ENCODE measurements at regions not wholly inside any gene's neighbourhood (a gene's known extent, or its start where the extent isn't known, plus 50 kb on each side); places are given as distances from the start of the nearest gene placed in this dataset.

- Histone ChIP-seq H3K36me3 (ENCODE audit: control insufficient read depth, insufficient read depth, low read length) (no peaks in the 10 kb centered on the region), H3K9me3 (ENCODE audit: control insufficient read depth, insufficient read depth, low read length) (no peaks in the 10 kb centered on the region)
Observed at GRCh38 chr10:108412323-108412722, 1247.8 kb upstream of the SORCS1 start.

GRCh38 chr10:108411894-108412293, 1247.4 kb upstream of the SORCS1 start:
- no peaks in the 10 kb centered on the region for H3K27me3 ChIP-seq (ENCODE audit: control insufficient read depth, insufficient read depth, low read length)
- H3K4me3 ChIP-seq (ENCODE audit: low read depth, low read length), result no peak overlapping the region
- no peaks in the 10 kb centered on the region for H3K4me1 ChIP-seq (ENCODE audit: control insufficient read depth, insufficient read depth, low read length)
- H3K36me3 ChIP-seq (ENCODE audit: control insufficient read depth, insufficient read depth, low read length), result no peaks in the 10 kb centered on the region
- H3K9ac ChIP-seq (ENCODE audit: low read depth, low read length), result no peak overlapping the region
- H3K9me3 ChIP-seq (ENCODE audit: control insufficient read depth, insufficient read depth, low read length), result no peaks in the 10 kb centered on the region

More at GRCh38 chr10:108412323-108412722, 1247.8 kb upstream of the SORCS1 start:
- Histone ChIP-seq H3K27me3 (ENCODE audit: control insufficient read depth, insufficient read depth, low read length) (no peaks in the 10 kb centered on the region), H3K4me1 (ENCODE audit: control insufficient read depth, insufficient read depth, low read length) (no peaks in the 10 kb centered on the region), H3K4me3 (ENCODE audit: low read depth, low read length) (no peak overlapping the region), H3K9ac (ENCODE audit: low read depth, low read length) (no peak overlapping the region)

- Histone ChIP-seq H3K9ac (ENCODE audit: low read depth, low read length) (no peak overlapping the region), H3K4me3 (ENCODE audit: low read depth, low read length) (no peak overlapping the region), H3K27me3 (ENCODE audit: control insufficient read depth, insufficient read depth, low read length) (no peaks in the 10 kb centered on the region), H3K4me1 (ENCODE audit: control insufficient read depth, insufficient read depth, low read length) (no peaks in the 10 kb centered on the region), H3K36me3 (ENCODE audit: control insufficient read depth, insufficient read depth, low read length) (no peaks in the 10 kb centered on the region), H3K9me3 (ENCODE audit: control insufficient read depth, insufficient read depth, low read length) (no peaks in the 10 kb centered on the region)
Observed at GRCh38 chr10:108411206-108411605, 1246.7 kb upstream of the SORCS1 start.

GRCh38 chr10:108410236-108410635, 1245.7 kb upstream of the SORCS1 start:
- no peak overlapping the region for H3K9ac ChIP-seq (ENCODE audit: low read depth, low read length)
- no peaks in the 10 kb centered on the region for H3K4me1 ChIP-seq (ENCODE audit: control insufficient read depth, insufficient read depth, low read length)
- no peaks in the 10 kb centered on the region for H3K36me3 ChIP-seq (ENCODE audit: control insufficient read depth, insufficient read depth, low read length)
- no peaks in the 10 kb centered on the region for H3K9me3 ChIP-seq (ENCODE audit: control insufficient read depth, insufficient read depth, low read length)
- H3K27me3 ChIP-seq (ENCODE audit: control insufficient read depth, insufficient read depth, low read length), result no peaks in the 10 kb centered on the region
- H3K4me3 ChIP-seq (ENCODE audit: low read depth, low read length), result no peak overlapping the region

- H3K9ac ChIP-seq (ENCODE audit: low read depth, low read length), result no peak overlapping the region
- H3K4me3 ChIP-seq (ENCODE audit: low read depth, low read length), result no peak overlapping the region
- no peaks in the 10 kb centered on the region for H3K36me3 ChIP-seq (ENCODE audit: control insufficient read depth, insufficient read depth, low read length)
- H3K4me1 ChIP-seq (ENCODE audit: control insufficient read depth, insufficient read depth, low read length), result no peaks in the 10 kb centered on the region
- no peaks in the 10 kb centered on the region for H3K27me3 ChIP-seq (ENCODE audit: control insufficient read depth, insufficient read depth, low read length)
- H3K9me3 ChIP-seq (ENCODE audit: control insufficient read depth, insufficient read depth, low read length), result no peaks in the 10 kb centered on the region
Observed at GRCh38 chr10:108409306-108409705, 1244.8 kb upstream of the SORCS1 start.

GRCh38 chr10:108404155-108404554, 1239.6 kb upstream of the SORCS1 start:
- Histone ChIP-seq H3K27me3 (ENCODE audit: control insufficient read depth, insufficient read depth, low read length) (no peaks in the 10 kb centered on the region), H3K9ac (ENCODE audit: low read depth, low read length) (no peak overlapping the region), H3K36me3 (ENCODE audit: control insufficient read depth, insufficient read depth, low read length) (no peaks in the 10 kb centered on the region), H3K4me3 (ENCODE audit: low read depth, low read length) (no peak overlapping the region), H3K4me1 (ENCODE audit: control insufficient read depth, insufficient read depth, low read length) (peaks cover 2% of the 10 kb centered on the region), H3K9me3 (ENCODE audit: control insufficient read depth, insufficient read depth, low read length) (no peaks in the 10 kb centered on the region)

- Histone ChIP-seq H3K36me3 (ENCODE audit: control insufficient read depth, insufficient read depth, low read length) (no peaks in the 10 kb centered on the region), H3K4me3 (ENCODE audit: low read depth, low read length) (no peak overlapping the region), H3K9me3 (ENCODE audit: control insufficient read depth, insufficient read depth, low read length) (no peaks in the 10 kb centered on the region), H3K9ac (ENCODE audit: low read depth, low read length) (no peak overlapping the region), H3K27me3 (ENCODE audit: control insufficient read depth, insufficient read depth, low read length) (no peaks in the 10 kb centered on the region), H3K4me1 (ENCODE audit: control insufficient read depth, insufficient read depth, low read length) (peaks cover 2% of the 10 kb centered on the region)
Observed at GRCh38 chr10:108399465-108399864, 1235.0 kb upstream of the SORCS1 start.

GRCh38 chr10:108393089-108393488, 1228.6 kb upstream of the SORCS1 start:
- H3K9ac ChIP-seq (ENCODE audit: low read depth, low read length), result no peak overlapping the region
- no peaks in the 10 kb centered on the region for H3K36me3 ChIP-seq (ENCODE audit: control insufficient read depth, insufficient read depth, low read length)
- no peaks in the 10 kb centered on the region for H3K27me3 ChIP-seq (ENCODE audit: control insufficient read depth, insufficient read depth, low read length)
- H3K4me1 ChIP-seq (ENCODE audit: control insufficient read depth, insufficient read depth, low read length), result no peaks in the 10 kb centered on the region
- H3K4me3 ChIP-seq (ENCODE audit: low read depth, low read length), result no peak overlapping the region
- no peaks in the 10 kb centered on the region for H3K9me3 ChIP-seq (ENCODE audit: control insufficient read depth, insufficient read depth, low read length)

GRCh38 chr10:108392286-108392685, 1227.8 kb upstream of the SORCS1 start:
- H3K27me3 ChIP-seq (ENCODE audit: control insufficient read depth, insufficient read depth, low read length), result no peaks in the 10 kb centered on the region
- H3K9ac ChIP-seq (ENCODE audit: low read depth, low read length), result no peak overlapping the region
- H3K4me1 ChIP-seq (ENCODE audit: control insufficient read depth, insufficient read depth, low read length), result no peaks in the 10 kb centered on the region
- no peaks in the 10 kb centered on the region for H3K9me3 ChIP-seq (ENCODE audit: control insufficient read depth, insufficient read depth, low read length)
- no peaks in the 10 kb centered on the region for H3K36me3 ChIP-seq (ENCODE audit: control insufficient read depth, insufficient read depth, low read length)
- no peak overlapping the region for H3K4me3 ChIP-seq (ENCODE audit: low read depth, low read length)

GRCh38 chr10:108388706-108389105, 1224.2 kb upstream of the SORCS1 start:
- Histone ChIP-seq H3K4me1 (ENCODE audit: control insufficient read depth, insufficient read depth, low read length) (no peaks in the 10 kb centered on the region), H3K9me3 (ENCODE audit: control insufficient read depth, insufficient read depth, low read length) (no peaks in the 10 kb centered on the region), H3K36me3 (ENCODE audit: control insufficient read depth, insufficient read depth, low read length) (no peaks in the 10 kb centered on the region), H3K4me3 (ENCODE audit: low read depth, low read length) (no peak overlapping the region), H3K9ac (ENCODE audit: low read depth, low read length) (no peak overlapping the region), H3K27me3 (ENCODE audit: control insufficient read depth, insufficient read depth, low read length) (no peaks in the 10 kb centered on the region)

GRCh38 chr10:108385963-108386362, 1221.5 kb upstream of the SORCS1 start:
- Histone ChIP-seq H3K4me3 (ENCODE audit: low read depth, low read length) (no peak overlapping the region), H3K36me3 (ENCODE audit: control insufficient read depth, insufficient read depth, low read length) (no peaks in the 10 kb centered on the region), H3K4me1 (ENCODE audit: control insufficient read depth, insufficient read depth, low read length) (no peaks in the 10 kb centered on the region), H3K9me3 (ENCODE audit: control insufficient read depth, insufficient read depth, low read length) (no peaks in the 10 kb centered on the region), H3K9ac (ENCODE audit: low read depth, low read length) (no peak overlapping the region), H3K27me3 (ENCODE audit: control insufficient read depth, insufficient read depth, low read length) (no peaks in the 10 kb centered on the region)

GRCh38 chr10:108384378-108384777, 1219.9 kb upstream of the SORCS1 start:
- Histone ChIP-seq H3K36me3 (ENCODE audit: control insufficient read depth, insufficient read depth, low read length) (no peaks in the 10 kb centered on the region), H3K4me1 (ENCODE audit: control insufficient read depth, insufficient read depth, low read length) (no peaks in the 10 kb centered on the region), H3K27me3 (ENCODE audit: control insufficient read depth, insufficient read depth, low read length) (no peaks in the 10 kb centered on the region), H3K4me3 (ENCODE audit: low read depth, low read length) (no peak overlapping the region), H3K9ac (ENCODE audit: low read depth, low read length) (no peak overlapping the region), H3K9me3 (ENCODE audit: control insufficient read depth, insufficient read depth, low read length) (no peaks in the 10 kb centered on the region)

GRCh38 chr10:108378779-108379178, 1214.3 kb upstream of the SORCS1 start:
- H3K9me3 ChIP-seq (ENCODE audit: control insufficient read depth, insufficient read depth, low read length), result no peaks in the 10 kb centered on the region
- H3K27me3 ChIP-seq (ENCODE audit: control insufficient read depth, insufficient read depth, low read length), result no peaks in the 10 kb centered on the region
- no peaks in the 10 kb centered on the region for H3K36me3 ChIP-seq (ENCODE audit: control insufficient read depth, insufficient read depth, low read length)
- H3K9ac ChIP-seq (ENCODE audit: low read depth, low read length), result no peak overlapping the region
- no peaks in the 10 kb centered on the region for H3K4me1 ChIP-seq (ENCODE audit: control insufficient read depth, insufficient read depth, low read length)
- no peak overlapping the region for H3K4me3 ChIP-seq (ENCODE audit: low read depth, low read length)

Data from iPS-15b (cell line).